GM21717 (cell line): ENCODE measurements at regions not wholly inside any gene's neighbourhood (a gene's known extent, or its start where the extent isn't known, plus 50 kb on each side); places are given as distances from the start of the nearest gene placed in this dataset.

Experiments used
- ATAC-seq: cut with Tn5 transposase; IDR thresholded peaks from one replicate; pipeline ENCODE4 v1.9.1; 2021; ENCODE audit warnings: mild to moderate bottlenecking, moderate library complexity; ENCODE audit not compliant: unreplicated experiment

DNA sequence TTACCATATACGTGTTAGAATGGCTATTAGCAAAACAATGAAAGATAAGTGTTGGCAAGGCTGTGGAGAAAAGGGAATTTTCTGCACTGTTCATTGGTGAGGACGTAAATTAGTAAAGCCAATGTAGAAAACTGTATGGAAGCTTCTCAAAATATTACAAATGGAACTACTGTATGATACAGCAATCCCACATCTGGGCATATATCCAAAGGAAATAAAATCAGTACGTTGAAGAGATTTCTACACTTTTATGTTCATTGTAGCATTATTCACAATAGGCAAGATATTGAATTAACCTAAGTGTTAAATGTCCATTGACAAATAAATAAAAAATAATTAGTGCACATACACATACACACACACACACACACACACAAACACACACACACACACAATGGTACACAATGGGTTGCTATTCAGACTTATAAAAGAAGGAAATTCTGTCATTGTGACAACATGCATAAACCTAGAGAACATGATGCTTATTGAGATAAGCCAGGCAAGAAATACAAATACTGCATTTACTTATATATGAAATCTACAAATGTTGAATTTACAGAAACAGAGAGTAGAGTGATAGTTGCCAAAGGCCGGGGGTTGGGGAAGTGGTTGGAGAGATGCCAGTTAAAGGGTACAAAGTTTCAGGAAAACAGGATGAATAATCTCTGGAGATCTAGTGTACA, 565.8 kb upstream of the LRRC4C start:
- ATAC-seq = no peak

DNA sequence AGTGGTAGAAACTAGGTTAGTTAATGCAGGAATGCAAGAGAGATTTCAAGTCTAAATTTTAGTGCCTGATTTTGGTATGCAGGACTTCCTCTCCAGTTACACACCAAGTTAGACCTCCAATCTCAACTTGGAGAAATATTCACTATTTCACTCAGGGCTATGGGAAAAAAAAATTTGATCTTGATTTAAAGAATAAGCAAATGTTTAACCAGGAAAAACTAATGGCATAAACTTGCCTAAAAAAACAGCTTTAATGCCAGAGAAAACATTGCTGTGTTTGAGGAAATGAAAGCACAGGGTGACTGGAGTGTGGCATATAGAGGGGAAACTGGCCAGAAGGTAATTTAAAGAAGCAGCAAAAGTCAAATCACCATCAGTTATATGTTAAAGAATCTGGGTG, 575.4 kb upstream of the LRRC4C start:
- no peak for ATAC-seq

DNA sequence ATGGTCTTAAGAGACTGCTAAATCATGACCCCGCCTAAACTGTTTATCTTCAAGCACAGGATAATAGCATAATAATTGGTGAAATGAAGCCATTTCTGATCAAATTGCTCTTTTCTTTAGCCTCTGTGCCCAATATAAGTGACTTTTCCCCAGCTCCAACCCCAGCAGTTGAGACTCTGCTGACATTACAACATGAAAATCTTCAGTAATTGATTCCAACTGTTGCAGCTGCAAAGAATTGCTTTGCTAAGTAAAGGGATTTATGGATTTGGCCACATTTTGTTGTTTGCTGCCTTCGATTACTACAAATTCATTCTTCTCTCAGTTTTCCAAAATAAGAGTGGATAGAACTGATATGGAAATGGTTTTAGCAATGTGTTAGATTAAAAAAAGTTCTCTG, 576.7 kb upstream of the LRRC4C start:
- ATAC-seq = no peak

DNA sequence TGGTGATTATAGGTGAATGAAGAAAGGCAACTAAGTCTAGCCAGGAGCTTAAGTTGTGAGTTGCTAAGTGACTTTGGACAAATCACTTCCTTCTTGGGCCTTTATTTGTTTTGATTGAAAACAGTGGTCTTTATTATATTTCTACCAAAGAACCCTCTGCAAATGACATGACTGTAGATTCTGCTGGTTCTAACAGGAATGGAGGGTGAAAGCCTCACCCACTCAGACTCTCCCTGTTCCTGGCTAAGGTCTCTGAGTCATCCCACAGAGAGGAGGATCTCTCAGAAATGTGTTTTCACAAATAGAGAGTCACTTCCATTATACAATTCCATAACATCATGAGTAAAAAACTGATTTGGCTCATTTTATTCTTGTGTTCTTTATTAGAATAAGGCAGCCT, 583.9 kb upstream of the LRRC4C start:
- no peak for ATAC-seq

DNA sequence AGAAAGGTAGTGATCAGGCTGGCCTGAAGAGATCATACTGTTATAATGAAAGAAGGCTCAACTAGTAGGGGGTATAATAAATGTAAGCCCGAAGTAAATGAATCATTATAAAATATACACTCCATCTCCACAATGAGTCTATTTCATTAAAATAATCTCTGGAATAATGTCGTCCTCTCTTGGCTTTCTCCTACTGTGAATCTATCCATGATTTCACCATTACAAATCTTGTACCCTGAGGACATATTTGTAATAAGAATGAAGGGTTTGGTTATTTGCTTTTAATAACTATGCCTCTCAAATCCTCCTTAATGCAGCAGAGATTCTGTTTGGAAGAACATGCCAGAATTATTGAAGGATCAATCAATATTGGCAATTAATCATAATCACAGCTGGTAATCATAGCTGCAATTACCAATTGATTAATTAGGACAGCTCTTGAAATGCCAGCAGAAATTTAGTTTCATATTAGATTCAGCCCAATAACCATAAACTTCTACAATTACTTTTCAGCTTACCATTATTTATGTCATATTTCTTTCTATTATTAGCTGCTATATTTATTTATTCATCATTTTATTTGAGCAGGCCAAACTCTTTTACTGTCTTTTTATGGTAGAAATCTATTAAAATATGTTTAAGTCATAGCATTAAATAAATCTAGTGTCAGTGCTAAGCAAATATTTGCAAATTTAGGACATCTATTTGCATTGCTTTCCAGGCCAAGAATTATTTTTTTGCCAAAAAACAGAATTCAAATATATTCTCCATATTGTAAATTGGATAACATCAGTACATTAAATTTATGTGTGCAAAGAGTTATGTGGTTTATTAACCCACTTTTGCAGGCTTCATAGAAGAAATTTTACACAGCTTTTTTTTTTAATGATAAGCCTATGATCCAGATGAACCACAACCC, 588.4 kb upstream of the LRRC4C start:
- no peak for ATAC-seq

DNA sequence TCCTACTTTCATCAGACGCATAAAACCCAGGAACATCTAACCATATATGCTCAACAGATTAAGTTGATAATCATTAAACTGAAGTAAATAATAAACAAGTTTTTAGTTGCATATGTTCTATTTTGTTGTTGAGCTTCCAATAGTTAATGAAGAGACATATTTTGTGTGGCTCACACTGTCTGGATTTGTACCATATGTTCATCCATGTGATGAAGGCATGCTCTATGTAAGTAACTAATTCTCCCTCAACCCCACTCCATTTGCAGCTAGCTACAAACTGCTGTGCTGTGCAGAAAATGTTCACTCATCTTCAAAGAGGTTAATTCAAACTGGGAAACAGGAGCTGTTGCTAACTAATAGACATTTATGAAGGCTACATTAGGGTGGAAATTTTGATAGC, 589.7 kb upstream of the LRRC4C start:
- no peak for ATAC-seq

DNA sequence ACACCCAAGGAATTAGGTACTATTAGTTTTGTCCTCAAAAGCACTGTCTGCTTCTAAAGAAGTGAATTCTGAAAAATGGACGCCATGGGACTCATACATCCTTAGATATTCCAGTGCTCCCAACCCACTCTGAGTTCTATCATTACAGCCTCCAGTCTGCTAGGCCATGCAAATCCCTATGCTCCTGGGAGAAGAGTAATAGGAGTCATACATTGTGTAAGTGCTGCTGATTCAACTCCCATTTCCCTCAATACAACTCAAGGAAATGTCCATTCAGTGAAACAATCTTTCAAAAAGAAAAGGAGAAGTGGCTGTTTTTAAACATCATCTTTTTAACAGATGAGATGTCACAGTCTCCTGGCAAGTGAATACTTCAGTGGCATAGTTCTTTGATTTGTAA, 590.2 kb upstream of the LRRC4C start:
- ATAC-seq = no peak

DNA sequence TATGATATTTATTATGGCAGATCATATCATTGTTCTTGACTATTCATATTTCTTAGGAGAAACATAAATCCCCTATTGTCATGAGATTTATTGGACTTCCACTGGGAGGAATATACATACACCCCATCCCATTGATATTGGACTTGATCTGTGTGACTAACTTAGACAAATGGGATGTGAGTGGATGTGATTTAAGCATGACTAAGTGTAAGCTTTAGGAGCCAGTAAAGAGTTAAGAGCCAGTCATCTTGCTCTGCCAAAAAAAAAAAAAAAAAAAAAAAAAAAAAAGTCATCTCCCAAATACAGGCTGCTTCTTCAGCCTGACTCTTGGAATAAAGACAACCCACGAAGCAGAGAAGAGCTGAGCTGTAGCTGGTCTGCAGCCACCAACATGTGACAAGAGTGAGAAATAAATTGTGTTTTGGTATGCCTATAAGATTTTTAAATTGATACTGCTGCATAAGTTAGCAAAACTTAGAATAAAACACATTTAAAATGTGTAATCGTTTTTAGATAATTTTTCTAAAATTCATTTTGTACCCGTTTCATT, 595.0 kb upstream of the LRRC4C start:
- no peak for ATAC-seq

DNA sequence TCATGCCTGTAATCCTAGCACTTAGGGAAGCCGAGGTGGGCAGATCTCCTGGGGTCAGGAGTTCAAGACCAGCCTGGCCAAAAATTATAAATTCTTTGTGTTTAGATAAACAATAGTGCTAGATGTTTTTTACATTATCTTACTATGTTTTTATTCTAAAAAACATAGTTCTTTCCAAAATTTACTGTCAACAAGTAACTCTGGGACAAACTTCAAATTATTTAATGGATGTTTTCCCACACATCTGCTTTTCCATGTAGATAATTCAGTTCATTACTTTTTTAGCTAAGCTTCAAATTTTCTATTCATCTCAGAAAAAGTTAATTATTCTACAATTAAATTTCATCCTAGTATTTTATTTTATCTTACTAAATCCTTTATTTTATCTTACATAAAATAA, 596.2 kb upstream of the LRRC4C start:
- no peak for ATAC-seq

DNA sequence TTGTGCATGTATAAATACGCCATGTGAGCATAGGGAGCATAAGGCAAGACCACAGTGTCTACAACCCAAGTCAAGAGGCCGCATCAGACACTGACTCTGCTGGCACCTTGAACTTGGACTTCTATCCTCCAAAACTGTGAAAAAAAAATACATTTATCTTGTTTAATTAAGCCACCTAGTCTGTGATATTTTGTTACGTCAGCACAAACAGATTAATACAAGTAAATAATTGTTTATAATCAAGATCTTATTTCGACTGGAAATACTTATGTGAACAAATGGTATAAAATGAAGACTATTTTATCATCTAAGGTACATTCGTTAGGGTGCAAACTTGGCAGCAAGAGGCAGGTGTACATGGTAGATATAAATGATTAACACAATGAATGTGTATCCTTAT, 599.3 kb upstream of the LRRC4C start:
- no peak for ATAC-seq

DNA sequence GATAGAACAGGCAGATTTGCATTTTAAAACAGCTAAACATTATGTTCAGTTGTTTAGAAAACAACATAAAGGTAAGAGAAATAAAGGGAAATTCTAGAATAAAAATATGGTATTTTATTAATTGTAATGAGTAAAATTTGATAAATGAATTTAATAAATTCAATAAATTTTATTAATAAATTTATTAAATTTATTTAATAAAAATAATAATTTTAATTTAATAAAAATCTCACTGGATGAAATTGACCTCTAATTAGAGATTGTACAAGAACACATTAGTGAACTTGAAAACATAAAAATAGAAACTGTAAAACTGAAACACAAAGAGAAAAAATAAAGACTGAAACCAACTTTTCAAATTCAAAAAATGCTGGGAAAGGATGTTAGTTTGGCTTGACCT, 605.7 kb upstream of the LRRC4C start:
- ATAC-seq = no peak

DNA sequence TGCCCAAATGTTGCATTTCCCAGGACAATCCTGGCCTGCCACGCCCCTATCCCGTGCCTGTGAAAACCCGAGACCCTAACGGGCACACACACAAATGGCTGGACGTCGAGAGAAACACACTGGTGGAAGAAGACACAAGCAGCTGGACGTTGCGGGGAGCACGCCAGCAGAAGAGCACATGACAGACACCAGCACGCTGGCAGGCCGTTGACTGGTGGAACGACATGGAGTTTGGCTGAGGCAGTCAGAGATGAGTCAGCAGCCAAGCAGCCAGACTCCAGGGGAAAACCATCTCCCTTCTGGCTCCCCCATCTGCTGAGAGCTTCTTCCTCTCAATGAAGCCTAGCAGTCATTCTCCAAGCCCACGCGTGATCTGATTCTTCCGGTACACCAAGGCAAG, 606.7 kb upstream of the LRRC4C start:
- no peak for ATAC-seq

DNA sequence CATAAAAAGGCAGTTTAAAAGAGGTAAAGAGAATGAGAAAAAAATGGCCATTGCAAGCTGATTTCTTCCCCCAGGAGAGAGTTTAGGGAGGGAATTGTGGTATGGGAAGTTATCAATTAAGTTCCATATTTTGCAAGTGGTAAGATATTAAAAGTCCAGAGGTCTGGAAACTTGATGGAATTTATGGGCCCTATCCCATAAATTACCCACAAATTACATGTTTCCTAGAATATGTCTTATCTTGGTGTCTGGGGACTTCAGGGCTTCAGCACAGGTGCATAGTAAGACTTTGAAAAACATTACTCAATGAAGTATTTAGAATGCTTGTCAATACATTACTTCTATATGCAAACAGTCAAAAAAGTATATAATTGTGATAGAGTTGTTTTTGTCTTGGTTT, 614.9 kb upstream of the LRRC4C start:
- no peak for ATAC-seq

DNA sequence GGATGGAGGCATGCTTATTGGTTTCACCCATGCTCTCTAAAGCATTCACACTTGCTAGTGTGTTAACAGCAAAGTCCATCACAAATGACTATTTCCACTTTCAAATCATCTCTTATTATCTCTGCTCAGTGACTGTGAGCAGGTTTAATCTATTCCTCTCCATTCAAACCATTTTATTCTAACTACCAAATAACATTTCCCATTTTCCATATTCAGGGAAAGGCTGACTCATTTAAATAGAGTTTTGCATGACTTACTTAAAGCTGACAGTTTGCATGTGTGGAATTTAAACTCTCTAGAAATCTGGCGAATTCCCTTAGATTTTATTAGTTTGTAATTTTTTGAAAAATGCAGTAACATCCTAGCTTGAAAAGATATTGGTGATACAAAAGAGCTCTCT, 615.7 kb upstream of the LRRC4C start:
- ATAC-seq = no peak

DNA sequence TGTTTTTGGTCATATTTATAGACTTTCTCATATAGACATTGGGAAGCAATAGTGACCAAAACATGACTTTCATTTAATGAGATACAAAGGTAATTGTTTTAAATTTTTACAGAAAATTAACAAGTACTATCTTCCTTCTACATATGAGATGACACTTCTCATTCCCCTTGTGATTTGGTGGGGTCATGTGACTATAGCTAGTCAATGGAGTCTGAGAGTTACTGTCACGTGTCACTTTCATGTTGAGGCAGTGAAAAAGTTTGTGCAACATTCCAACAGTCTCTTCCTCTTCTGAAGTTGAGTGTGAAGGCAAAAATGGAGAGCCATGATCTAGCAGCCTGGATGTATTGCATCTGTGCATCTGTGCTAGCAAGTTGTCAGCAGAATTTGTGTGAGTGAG, 618.3 kb upstream of the LRRC4C start:
- ATAC-seq = no peak

DNA sequence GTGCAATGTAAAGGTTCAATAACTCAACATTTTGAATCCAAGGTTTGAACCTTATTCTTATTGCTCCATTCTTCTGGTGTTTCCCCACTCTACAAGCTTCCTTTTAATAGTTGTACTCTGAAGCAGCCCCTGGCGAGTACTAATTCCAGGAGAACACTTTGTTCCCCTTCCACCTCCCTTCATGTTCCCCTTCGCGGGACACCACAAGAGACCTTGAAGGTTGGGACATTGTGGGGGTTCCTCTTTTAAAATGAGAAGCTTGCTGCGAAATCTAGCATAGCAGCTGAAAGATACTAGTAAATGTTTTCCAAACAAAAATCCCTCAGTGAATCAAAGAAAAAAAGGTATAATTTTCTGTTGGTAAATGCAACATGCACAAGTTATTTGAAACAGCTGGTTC, 626.3 kb upstream of the LRRC4C start:
- ATAC-seq = no peak

DNA sequence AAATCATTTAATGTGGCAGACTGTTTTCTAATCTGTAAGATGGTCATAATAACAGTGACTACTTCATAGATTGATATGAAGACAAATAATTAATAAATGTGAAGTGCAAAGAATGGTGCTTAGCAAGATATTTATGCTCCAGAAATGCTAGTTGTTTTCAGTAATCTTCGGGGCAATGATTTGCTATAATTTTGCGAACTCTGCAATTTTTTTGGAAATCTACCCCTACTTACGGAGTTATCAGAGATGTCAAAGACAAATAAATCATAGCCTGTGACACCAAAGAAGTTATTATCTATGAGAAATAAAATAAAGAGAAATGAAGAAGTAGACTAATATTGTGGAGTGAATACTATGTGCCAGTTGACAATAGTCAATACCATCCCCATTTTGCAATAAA, 634.1 kb upstream of the LRRC4C start:
- ATAC-seq = no peak

DNA sequence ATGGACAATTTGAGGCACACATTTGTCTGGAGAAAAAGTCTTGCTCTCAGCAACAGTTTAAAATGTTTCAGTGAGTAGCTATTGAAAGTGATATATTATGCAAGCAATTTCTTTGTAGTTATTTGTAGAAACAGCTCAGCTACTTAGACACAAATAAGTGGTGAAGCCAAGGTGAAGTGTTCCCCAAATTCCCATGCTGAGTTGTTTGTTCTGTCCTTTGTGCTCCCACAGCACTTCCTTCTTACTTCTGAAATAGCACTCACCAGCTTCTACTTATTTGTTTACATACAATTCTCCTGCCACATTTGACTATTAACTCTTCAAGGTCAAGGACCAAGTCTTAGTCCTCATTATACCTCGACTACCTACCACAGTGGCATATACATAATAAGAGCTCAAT, 638.6 kb upstream of the LRRC4C start:
- ATAC-seq = no peak

DNA sequence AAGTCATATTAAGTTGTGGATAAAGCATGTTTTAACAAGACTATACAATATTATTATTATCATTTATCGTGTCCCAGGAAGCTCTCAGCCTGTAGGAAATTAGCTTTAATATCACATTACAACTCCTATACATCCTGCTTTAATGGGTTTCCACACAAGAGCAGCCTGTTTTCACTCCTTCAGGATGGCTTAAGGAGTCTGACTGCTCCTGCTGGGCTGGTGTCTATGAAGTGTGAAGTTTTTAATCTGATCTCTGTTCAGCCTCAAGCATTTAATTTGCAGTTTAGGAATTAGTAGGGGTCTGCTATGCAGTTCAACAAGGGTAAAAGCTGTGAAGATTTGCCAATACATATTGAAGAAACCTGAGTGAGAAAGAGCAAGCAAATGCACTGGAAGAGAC, 653.4 kb upstream of the LRRC4C start:
- no peak for ATAC-seq

DNA sequence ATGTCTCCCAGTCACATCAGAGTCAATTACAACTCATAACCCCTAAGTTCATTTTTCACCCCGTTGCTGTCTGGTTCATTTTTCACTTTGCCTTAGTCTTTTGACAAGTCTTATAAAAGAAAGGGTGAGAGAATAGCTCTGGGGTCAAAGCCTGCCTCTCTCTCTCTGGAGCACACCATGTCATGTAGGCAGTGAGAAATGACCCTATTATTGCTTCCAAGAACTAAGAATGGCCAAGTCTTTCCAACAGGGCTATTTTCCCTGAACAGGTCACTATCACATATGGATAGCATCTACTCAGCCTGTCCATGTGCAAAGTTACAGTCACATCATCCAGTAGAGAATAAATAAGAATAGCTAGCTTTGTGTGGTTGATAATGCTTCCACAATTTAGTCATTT, 655.5 kb upstream of the LRRC4C start:
- ATAC-seq = no peak

DNA sequence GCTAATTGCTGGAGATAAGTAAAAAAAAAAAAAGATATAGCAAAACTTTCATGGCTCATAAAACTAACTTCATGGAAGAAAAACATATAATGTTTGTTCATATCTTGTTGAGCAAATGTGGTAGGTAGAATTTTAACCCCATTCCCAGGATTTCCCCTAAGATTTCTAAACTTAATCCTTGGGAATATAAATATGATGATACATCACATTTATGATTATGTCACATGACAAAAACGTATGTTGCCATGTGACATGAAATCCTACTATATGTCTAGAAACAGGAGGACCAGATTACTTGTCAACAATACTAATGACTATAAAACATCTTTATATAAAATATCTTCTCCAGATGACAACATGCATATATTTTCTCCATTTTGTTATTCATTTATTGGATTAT, 679.0 kb upstream of the LRRC4C start:
- no peak for ATAC-seq

DNA sequence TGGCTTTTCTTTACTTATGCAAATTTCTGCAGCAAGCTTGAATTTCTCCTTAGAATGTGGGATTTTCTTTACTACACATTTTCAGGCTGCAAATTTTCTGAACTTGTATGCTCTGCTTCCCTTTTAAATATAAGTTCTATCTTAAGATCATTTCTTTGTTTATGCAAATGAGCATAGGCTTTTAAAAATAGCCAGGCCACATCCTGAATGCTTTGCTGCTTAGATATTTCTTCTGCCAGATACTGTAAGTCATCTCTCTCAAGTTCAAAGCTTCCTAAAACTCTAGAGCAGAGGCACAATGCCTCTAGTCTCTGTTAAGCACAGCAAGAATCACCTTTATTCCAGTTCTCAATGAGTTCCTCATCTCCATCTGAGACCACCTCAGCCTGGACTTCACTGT, 685.9 kb upstream of the LRRC4C start:
- no peak for ATAC-seq
